GM21619 (cell line): ENCODE measurements at regions not wholly inside any gene's neighbourhood (a gene's known extent, or its start where the extent isn't known, plus 50 kb on each side); places are given as distances from the start of the nearest gene placed in this dataset.
A peak's percentile ranks its signal among the peaks of the same experiment; 100 is the strongest.
"Not testable (repeated sequence)": the region's sequence is repeated elsewhere in the genome, so short reads cannot be mapped to it uniquely, and the experiment has no call there.

Experiments used
- ATAC-seq: cut with Tn5 transposase; IDR thresholded peaks from one replicate; pipeline ENCODE4 v1.9.1; 2021; ENCODE audit not compliant: unreplicated experiment

DNA sequence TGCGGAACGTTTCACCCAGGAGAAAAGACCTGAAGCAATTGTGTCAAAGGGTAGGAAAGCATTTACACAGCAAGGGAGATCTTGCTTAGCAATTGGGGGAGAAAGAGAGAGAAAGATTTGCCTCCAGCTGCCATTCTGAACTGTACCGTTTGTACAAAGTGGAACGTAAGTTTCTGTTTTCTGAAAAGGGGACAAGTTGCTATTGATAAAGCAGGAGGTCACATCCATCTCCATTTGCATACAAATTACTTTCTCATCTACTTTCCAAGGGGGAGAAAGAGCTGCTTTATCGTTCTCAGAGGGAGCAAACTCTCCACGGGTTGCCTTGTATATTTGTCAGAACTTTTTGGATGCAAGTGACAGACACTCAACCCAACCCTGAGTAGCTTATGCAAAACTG lies 92.0 kb upstream of the CARD11 start:
- no peak for ATAC-seq

DNA sequence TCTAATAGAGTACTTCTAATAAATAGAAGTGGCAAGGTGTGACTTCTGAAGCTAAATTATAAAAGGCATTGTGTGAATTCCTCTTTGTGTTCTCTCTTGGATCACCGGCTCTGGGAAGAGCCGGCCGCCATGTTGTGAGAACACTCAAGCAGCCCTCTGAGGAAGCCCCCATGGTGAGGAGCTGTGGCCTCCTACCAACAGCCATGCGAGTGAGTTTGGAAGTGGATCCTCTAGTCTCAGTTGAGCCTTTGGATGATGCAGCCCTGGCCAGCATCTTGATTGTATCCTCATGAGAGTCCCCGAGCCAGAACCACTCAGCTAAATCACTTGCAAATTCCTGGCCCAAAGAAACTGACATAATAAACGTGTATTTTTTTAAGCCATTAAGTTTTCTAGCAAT lies 94.5 kb upstream of the CARD11 start:
- no peak for ATAC-seq

DNA sequence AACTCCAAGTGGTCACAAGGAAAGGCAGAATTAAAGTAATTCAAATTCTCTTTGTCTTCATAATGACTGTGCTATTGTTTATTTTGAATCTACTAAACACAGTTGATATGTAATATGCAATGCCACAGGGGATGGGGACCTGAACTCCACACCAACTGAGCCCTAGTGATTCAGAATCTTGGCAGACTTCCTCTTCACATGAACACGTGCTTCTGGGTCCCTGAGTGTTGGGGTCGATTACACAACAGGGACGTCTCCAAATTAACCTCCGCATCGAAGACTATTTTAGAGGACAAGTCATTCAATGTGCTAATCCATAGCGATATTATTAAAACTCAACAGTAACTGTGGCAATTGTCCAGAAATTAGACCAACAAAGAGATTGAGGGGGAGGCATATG lies 95.3 kb upstream of the CARD11 start:
- no peak for ATAC-seq

DNA sequence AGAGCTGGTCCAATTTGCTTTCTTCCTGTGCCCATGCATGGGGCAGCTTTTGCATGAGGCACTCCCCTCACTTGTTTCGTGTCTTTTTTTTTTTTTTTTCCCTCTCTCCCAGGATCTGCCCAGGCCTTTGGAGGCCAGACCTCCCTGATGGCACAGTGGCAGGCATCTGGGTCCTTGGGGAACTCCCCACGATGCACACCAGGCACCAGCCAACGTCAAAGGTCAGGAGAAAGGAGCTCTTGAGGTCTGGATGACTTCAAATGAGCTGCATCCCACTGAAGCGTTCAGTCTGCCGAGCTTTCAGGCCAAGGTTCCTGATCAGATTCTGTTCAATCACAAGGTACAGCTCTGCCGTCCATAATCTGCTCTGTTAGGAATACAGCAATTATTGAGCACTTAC lies 97.2 kb upstream of the CARD11 start:
- ATAC-seq = no peak

DNA sequence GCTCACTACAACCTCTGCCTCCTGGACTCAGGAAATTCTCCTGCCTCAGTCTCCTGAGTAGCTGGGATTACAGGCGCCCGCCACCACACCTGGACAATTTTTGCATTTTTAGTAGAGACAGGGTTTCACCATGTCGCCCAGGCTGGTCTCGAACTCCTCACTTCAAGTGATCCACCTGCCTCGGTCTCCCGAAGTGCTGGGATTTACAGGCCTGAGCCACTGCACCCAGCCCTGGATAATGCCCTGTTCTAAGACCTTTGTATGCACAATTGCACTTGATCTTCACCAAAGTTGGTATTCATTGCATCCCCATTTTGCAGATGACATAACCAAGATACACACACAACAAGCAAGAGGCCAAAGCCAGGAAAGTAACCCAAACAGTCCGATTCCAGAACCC lies 97.7 kb upstream of the CARD11 start:
- ATAC-seq = no peak

DNA sequence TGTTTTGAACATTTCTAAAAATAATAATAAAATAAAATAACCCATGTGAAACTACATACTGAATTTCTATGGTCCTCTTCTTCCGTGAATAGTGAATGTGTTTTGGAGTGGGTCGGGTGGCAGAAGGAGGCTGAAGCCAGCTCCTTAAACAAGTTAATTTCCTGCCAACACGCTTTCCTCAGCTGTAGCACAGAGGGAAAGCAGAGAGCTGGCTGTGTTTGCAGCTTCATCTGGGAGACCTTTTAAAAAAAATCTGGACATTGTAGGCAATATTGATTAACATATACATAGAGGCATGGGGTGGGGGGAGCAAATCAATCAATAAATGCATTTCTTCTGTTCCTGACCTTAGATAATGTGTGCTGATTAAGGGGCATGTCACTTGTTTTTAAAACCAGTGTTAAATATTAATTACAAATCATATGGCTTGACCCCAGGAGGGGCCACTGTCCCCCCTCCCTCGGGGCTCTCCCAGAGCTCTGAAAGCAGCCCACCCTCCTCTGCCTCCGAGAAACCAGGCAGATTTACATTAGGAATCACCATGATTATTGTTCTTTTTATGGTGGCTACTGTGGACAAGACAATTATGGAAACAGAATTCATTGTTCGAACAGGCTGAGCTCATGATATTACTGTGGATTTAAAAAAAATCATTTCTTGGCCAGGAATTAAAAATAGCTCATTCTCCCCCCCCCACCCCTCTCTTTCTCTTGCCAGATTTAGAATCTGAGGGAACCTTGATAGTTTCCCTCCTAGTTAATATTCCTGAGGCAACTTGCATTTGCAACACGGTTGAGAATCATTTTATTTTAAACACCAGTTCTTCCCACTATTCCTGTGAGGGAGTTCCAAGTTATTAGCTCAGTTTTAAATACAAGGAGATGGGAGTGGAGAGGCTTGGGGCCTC lies 100.5 kb upstream of the CARD11 start:
- ATAC-seq = no peak

DNA sequence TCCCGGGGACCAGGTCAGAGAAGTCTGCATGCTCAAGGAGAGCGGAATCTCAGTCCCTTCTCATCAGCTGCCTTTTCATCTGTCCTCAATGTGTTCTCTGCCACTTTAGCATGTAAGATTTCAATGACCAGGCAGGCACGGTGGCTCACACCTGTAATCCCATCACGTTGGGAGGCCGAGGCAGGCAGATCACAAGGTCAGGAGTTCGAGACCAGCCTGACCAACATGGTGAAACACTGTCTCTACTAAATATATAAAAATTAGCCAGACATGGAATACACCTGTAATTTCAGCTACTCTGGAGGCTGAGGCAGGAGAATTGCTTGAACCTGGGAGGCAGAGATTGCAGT lies 101.1 kb upstream of the CARD11 start:
- ATAC-seq = not testable (repeated sequence)

DNA sequence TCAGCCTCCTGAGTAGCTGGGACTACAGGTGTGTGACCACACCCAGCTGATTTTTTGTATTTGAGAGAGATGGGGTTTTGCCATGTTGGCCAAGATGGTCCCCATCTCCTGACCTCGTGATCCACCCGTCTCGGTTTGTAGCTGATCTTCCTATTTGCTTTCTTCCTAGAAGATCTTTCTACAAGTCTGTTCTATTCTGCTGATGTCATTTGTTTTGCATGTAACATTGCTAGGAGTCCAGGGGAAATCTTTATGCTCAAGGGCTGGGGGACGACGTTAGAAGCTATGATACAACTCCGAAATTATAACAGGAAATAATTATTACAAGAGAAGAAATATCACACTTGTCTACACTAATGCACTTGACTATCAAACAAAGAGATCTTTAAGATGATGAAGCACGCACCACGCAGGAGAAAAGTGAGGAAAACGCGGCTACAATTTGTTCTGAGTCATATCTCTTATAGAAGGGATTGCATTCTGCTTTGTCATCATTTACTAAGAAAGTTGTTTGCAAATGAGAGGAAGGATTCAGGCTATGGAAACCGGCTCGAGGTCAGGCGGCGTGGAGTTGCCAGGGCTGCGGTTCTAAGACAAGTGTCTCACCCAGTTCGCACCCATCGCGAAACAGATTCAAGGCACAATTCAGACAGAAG lies 103.0 kb upstream of the CARD11 start:
- no peak for ATAC-seq

DNA sequence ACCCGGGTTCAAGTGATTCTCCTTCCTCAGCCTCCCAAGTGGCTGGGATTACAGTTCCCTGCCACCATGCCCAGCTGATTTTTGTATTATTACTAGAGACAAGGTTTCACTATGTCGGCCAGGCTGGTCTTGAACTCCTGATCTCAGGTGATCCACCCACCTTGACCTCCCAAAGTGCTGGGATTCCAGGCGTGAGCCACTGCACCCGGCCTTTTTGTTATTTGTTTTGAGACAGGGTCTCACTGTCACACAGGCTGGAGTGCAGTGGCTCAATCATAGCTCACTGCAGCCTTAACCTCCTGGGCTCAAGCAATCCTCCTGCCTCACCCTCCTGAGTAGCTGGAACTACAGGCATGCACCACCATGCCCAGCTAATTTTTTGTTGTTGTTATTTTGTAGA lies 104.8 kb upstream of the CARD11 start:
- not testable (repeated sequence) for ATAC-seq

DNA sequence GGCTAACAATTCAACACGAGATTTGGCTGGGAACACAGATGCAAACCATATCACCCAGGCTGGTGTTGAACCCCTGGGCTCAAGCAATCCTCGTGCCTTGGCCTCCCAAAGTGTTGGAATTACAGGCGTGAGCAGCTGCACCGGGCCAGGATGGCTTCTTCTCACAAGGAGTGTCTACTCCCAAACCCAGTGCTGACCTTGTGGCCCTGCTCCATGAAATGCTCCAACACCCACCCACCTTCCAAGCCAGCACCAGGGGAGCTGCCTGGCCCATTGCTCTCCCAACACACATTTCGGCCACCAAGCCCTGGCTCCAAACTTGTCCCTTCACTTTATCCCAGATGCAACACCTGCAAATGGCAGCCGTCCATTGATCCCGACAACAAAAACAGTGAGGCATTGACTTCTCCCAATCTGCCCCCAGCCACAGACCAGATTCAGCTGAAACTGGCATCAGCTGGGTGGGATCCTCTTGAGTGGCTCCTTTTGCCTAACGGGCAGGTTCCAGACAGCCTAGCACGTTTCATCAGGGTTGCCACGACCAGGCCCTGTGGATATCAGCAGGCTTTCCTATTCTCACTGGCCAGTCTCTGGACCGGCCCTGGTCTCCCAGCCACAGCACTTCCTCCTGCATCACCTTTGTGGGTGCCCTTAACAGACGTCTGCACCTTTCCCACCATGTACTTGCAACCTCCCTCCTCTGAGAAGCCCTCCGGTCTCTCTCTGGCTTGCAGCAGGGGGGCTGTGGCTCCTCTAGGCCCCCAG lies 105.7 kb upstream of the CARD11 start:
- ATAC-seq = no peak

DNA sequence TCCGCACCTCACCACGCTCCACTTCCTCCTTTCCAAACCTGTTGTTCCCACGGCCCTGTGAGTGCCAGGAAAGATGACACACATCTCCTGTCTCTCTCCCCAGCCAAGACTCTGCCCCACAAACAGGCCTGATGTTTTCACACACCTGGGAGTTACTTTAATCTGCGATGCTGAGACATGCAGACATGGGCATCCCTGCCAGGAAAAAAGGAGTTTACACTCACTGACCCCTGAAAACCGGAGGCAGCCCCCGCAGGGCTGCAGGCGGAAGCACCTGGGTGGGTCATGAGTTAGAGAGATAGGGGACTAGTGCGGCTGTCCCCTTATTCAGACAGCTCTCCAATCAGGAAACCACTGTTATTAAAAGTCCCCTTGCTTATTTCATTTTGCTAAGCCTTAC lies 106.4 kb upstream of the CARD11 start:
- ATAC-seq = no peak

DNA sequence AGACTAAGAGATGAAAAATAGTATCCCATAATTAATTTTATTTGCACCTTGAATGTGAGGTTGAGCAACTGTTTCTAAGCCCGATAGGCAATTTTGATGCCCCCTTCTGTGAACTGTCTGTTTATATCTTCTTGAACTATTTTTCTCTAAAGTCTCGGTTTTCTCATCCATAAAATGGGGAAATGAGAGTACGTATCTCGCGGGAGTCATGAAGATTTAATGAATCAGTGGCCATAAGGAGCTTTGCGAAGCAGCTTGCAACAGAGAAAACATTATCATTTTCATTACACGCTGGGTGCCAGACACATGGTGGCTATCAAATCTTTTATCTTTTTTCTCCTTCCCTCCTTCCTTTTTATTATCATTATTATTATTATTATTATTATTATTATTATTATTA lies 108.1 kb upstream of the CARD11 start:
- ATAC-seq = no peak

DNA sequence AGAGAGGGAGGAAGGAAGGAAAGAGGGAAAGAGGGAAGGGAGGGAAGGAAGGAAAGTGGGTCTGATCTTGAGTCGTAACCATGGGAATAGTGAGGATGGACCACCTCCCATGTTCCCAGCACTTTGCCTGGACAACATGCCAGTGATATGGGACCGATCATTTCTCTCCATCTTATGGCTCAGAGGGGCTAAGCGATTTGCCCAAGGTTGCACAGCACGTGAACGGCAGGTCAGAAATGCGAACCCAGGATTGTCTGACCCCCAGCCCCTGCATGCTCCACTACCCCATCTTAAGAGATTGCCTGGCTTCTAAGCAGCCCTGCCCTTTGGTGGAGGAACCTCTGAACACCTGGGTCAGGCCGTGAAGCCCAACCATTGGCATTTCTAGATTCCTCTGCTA lies 109.0 kb upstream of the CARD11 start:
- no peak for ATAC-seq

DNA sequence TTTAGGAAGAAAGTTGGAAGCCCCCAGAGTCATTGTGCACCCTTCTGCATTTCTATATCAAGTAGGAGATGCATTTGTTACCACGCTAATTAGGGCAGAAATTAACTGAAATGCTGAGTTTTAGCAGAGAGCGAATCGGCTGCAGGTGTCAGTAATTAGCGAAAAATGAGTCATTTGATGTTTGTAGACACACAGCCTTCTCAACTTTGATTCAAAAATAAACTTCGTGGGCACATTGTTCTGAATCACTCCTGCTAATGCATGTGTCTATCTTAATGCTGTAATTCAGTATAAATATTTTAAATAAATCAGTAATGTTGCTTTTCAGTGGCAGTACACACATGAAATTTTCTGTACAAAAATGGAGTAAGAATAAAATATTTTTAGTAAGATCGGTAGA lies 109.5 kb upstream of the CARD11 start:
- no peak for ATAC-seq

DNA sequence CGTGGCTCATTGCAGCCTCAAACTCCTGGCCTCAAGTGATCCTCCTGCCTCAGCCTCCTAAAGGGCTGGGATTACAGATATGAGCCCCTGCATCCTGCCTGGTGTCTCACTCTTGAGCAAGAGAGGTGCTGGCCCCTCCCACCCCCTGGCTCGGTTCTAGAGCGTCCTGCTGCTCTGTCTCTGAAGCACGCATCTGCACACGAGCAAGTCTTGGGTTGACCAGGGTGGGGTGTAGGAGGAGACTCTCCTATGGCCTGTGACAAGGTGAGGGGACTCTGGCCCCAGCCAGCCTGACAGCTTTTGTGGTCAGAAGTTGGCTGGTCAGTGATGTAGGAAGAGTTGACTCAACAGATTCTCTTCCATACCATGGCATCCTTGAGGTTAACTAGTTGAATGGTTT lies 110.7 kb upstream of the CARD11 start:
- no peak for ATAC-seq

DNA sequence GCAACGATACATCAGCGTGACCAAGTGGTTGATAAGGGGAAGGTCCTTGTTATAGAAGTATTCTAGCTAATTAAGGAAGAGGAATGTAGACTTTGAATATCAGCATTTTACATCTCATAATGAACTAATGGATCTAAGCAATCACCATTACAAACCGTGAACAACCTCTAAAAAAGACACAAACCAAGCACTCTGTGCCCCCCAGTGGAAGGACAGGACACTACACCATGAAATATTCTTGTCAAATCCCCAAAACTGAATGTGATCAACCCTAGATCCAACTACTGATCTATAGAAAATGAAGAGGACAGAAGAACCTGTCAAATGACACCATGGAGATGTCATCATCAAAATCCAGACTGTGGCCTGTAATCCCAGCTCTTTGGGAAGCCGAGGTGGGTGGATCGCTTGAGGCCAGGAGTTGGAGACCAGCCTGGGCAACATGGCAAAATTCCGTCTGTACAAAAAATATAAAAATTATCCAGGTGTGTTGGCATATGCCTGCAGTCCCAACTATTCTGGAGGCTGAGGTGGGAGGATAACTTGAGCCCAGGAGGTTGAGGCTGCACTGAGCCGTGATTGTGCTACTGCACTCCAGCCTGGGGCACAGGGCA lies 111.3 kb upstream of the CARD11 start:
- peak; percentile 51 for ATAC-seq

DNA sequence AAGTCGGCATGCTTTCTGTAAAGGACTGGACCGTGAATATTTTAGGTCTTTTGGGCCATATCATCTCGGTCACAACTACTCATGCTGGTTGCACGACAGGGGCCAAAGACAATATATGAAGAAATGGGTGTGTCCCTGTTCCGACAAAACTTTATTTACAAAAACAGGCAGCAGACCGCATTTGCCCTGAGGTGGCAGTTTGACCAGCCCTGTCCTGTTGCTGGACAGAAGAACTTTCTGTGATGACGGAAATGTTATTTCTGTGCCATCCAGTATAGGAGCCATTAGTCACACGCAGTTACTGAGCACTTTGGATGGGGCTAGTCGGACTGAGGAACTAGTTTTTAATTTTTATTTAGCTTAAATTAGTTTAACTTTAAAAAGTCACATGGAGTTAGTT lies 112.8 kb upstream of the CARD11 start:
- no peak for ATAC-seq

DNA sequence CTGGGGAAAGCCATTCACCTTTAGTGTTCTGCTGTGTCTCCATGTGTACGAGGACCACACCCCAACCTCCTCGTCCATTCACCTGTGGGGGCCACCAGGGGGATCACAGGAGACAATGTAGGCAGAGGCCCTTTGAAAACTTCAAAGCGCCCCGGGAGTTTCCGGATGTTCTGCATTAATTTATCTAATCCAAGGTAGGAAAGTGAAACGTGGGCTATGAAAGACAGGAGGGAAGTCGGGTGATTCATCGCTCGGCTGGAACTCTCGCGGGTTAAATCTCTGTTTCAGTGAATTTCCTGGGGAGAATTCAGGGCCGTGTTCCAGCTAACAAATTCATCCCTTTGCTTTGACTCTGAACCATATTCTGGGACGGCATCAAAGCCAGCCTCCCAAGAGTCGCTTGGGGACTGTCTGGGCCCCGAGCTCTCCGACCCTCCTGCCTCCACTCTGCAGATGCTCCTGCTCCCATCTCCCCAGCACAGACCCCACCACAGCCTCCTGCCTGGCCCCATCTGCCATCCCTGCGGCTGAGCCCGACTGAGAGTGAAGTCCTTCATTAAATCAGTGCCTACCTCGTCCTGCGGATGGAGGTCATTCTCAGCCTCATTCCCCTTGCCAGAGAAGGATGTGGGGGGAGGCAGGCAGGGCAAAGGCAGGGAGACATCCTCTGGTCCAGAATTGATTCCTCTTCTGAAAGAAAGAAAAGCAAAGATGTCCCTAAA lies 114.1 kb upstream of the CARD11 start:
- ATAC-seq = no peak

DNA sequence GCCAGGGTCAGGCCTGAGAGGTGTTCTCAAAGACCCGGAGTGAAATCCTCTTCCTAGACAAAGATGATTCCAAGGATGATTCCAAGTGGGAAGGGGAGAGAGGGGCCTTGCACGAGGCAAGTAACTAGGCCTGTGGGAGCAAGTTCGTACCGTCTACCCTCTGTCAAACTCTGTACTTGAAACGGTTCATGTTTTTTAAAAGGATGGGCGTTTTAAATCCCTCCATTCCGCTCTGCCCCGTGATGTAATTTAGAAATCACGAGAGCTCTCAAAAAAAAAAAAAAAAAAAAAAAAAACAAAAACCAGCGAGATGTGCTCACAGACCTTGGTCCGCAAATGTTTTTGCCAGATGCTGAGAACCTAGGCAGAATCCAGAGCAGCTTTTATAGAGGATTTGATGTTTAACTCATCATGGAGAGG lies 114.7 kb upstream of the CARD11 start:
- ATAC-seq = no peak

DNA sequence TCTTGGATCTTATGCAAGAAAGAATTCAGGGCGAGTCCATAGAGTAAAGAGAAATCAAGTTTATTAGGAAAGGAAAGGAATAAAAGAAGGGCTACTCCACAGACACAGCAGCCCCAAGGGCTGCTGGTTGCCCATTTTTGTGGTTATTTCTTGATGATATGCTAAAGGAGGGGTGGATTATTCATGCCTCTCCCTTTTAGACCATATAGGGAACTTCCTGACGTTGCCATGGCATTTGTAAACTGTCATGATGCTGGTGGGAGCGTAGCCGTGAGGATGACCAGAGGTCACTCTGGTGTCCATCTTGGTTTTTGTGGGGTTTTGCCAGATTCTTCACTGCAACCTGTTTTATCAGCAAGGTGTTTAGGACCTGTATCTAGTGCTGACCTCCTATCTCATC lies 115.4 kb upstream of the CARD11 start:
- no peak for ATAC-seq

DNA sequence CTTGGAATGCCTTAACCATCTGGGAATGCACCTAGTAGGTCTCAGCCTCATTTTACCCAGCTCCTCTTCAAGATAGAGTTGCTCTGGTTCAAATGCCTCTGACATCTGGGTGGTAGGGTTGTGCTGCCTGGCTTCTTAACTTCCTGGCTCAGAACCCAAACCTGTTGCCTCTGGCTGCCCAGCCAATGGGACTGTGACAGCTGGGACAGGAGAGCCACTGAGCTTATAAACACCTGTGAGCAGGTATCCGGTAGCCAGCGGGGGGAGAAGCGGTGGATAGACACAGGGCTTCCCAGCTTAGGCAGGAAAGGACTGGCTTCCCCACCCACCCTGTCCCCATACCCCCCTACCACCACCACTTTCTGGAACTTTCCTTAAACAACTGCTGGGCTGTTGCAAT lies 115.8 kb upstream of the CARD11 start:
- ATAC-seq = no peak
